ENCODE measurements at regions not wholly inside any gene's neighbourhood (a gene's known extent, or its start where the extent isn't known, plus 50 kb on each side); places are given as distances from the start of the nearest gene placed in this dataset.
"Not testable (repeated sequence)": the region's sequence is repeated elsewhere in the genome, so short reads cannot be mapped to it uniquely, and the experiment has no call there.

- DNase-seq (ENCODE audit: low read depth in 2 of 2): no peak
Measured at GRCh38 chr6:113194090-113194489, 663.1 kb upstream of the MARCKS start.

GRCh38 chr6:113202852-113203714 is 654.1 kb upstream of the MARCKS start:
- no peak for DNase-seq (ENCODE audit: low read depth in 2 of 2)

- DNase-seq (ENCODE audit: low read depth in 2 of 2): no peak
Measured at GRCh38 chr6:113203715-113204110, 653.4 kb upstream of the MARCKS start.

- DNase-seq (ENCODE audit: low read depth in 2 of 2): no peak
Measured at GRCh38 chr6:113205553-113205952, 651.6 kb upstream of the MARCKS start.

GRCh38 chr6:113208726-113209125 is 648.4 kb upstream of the MARCKS start:
- no peak for DNase-seq (ENCODE audit: low read depth in 2 of 2)

- DNase-seq (ENCODE audit: low read depth in 2 of 2): no peak
Measured at GRCh38 chr6:113209315-113209714, 647.8 kb upstream of the MARCKS start.

- DNase-seq (ENCODE audit: low read depth in 2 of 2): no peak
Measured at GRCh38 chr6:113211170-113211569, 646.0 kb upstream of the MARCKS start.

- no peak for DNase-seq (ENCODE audit: low read depth in 2 of 2)
Measured at GRCh38 chr6:113219783-113220182, 637.4 kb upstream of the MARCKS start.

- no peak for DNase-seq (ENCODE audit: low read depth in 2 of 2)
Measured at GRCh38 chr6:113220832-113221231, 636.3 kb upstream of the MARCKS start.

GRCh38 chr6:113221850-113222249 is 635.3 kb upstream of the MARCKS start:
- DNase-seq (ENCODE audit: low read depth in 2 of 2): no peak

GRCh38 chr6:113246186-113246585 is 611.0 kb upstream of the MARCKS start:
- no peak for DNase-seq (ENCODE audit: low read depth in 2 of 2)

GRCh38 chr6:113248532-113248931 is 608.6 kb upstream of the MARCKS start:
- no peak for DNase-seq (ENCODE audit: low read depth in 2 of 2)

GRCh38 chr6:113254194-113254593 is 603.0 kb upstream of the MARCKS start:
- DNase-seq (ENCODE audit: low read depth in 2 of 2): not testable (repeated sequence)

- DNase-seq (ENCODE audit: low read depth in 2 of 2): no peak
Measured at GRCh38 chr6:113258771-113259170, 598.4 kb upstream of the MARCKS start.

- no peak for DNase-seq (ENCODE audit: low read depth in 2 of 2)
Measured at GRCh38 chr6:113271437-113271836, 585.7 kb upstream of the MARCKS start.

GRCh38 chr6:113276601-113277000 is 580.5 kb upstream of the MARCKS start:
- no peak for DNase-seq (ENCODE audit: low read depth in 2 of 2)

- no peak for DNase-seq (ENCODE audit: low read depth in 2 of 2)
Measured at GRCh38 chr6:113277111-113277510, 580.0 kb upstream of the MARCKS start.

- DNase-seq (ENCODE audit: low read depth in 2 of 2): no peak
Measured at GRCh38 chr6:113281014-113281413, 576.1 kb upstream of the MARCKS start.

- DNase-seq (ENCODE audit: low read depth in 2 of 2): no peak
Measured at GRCh38 chr6:113281431-113281830, 575.7 kb upstream of the MARCKS start.

- no peak for DNase-seq (ENCODE audit: low read depth in 2 of 2)
Measured at GRCh38 chr6:113287396-113287795, 569.7 kb upstream of the MARCKS start.

GRCh38 chr6:113288409-113288808 is 568.7 kb upstream of the MARCKS start:
- DNase-seq (ENCODE audit: low read depth in 2 of 2): no peak

GRCh38 chr6:113289166-113289565 is 568.0 kb upstream of the MARCKS start:
- DNase-seq (ENCODE audit: low read depth in 2 of 2): no peak

- DNase-seq (ENCODE audit: low read depth in 2 of 2): no peak
Measured at GRCh38 chr6:113290684-113291083, 566.5 kb upstream of the MARCKS start.

Data from stimulated activated CD8-positive, alpha-beta memory T cell treated with anti-CD3 and anti-CD28 coated beads, Interleukin-7, amount 100 ng/mL, for 4 hours (primary cell).